ENCODE measurements at regions not wholly inside any gene's neighbourhood (a gene's known extent, or its start where the extent isn't known, plus 50 kb on each side); places are given as distances from the start of the nearest gene placed in this dataset.

- Histone ChIP-seq H3K4me2 (ENCODE audit: insufficient read depth in 1 of 2, low read depth in 2 of 2, low read length in 2 of 2) (no peak overlapping the region), H3K9me3 (ENCODE audit: insufficient read depth in 2 of 2, low read depth in 1 of 2, low read length in 1 of 2) (no peaks in the 10 kb centered on the region), H3K18ac (ENCODE audit: extremely low read depth, low read length) (no peak overlapping the region), H3K4me3 (ENCODE audit: extremely low read depth in 1 of 4, insufficient read depth in 2 of 4, low read depth in 3 of 4, low read length in 4 of 4) (no peak overlapping the region), H2BK15ac (ENCODE audit: low read length) (no peak overlapping the region), H3K23me2 (ENCODE audit: low read depth, low read length) (no peaks in the 10 kb centered on the region; the same call in 1 of the 2 replicates), H4K91ac (replicated peaks; ENCODE audit: insufficient read length, low read length) (no peak overlapping the region), H3K9ac (replicated peaks in 1 of 4; ENCODE audit: extremely low read depth in 1 of 4, low read depth in 3 of 4, low read length in 3 of 4) (no peak overlapping the region), H3K14ac (ENCODE audit: insufficient read length) (no peak overlapping the region), H3K79me2 (ENCODE audit: control insufficient read depth in 1 of 2, insufficient read depth in 2 of 2, low read length in 2 of 2) (no peaks in the 10 kb centered on the region), H4K20me1 (replicated peaks in 1 of 2; ENCODE audit: control insufficient read depth in 1 of 2, insufficient read depth in 2 of 2, low read length in 2 of 2) (peaks cover 0 to 2% of the 10 kb centered on the region in 2 experiments), H2BK20ac (ENCODE audit: low read length) (no peak overlapping the region), H2AFZ (ENCODE audit: low read length) (no peak overlapping the region), H3K4ac (replicated peaks; ENCODE audit: insufficient read length, low read depth, low read length) (no peak overlapping the region), H3K79me1 (ENCODE audit: low read depth, low read length) (no peaks in the 10 kb centered on the region), H2AK5ac (ENCODE audit: low read depth, low read length) (no peak overlapping the region), H4K8ac (ENCODE audit: extremely low read depth, insufficient read depth, low read length) (no peak overlapping the region), H3K56ac (replicated peaks; ENCODE audit: insufficient read length, low read depth, low read length) (no peak overlapping the region), H3K23ac (ENCODE audit: insufficient read length) (no peak overlapping the region), H2BK12ac (ENCODE audit: low read depth, low read length) (no peak overlapping the region), H2BK5ac (ENCODE audit: low read depth, low read length) (no peak overlapping the region), H4K5ac (ENCODE audit: insufficient read length, low read depth, low read length) (no peak overlapping the region), H2BK120ac (replicated peaks; ENCODE audit: low read depth, low read length) (no peak overlapping the region), H3K27me3 (replicated peaks in 1 of 4; ENCODE audit: control insufficient read depth in 3 of 4, extremely low read depth in 1 of 4, insufficient read depth in 3 of 4, low read length in 3 of 4) (no peaks in the 10 kb centered on the region), H3K27ac (ENCODE audit: low read depth, low read length) (no peak overlapping the region), H3K36me3 (ENCODE audit: control insufficient read depth in 2 of 4, insufficient read depth in 4 of 4, low read length in 3 of 4) (no peaks in the 10 kb centered on the region; a peak in 1 of 8 replicates), H3K4me1 (replicated peaks in 1 of 4; ENCODE audit: control insufficient read depth in 3 of 4, insufficient read depth in 4 of 4, low read length in 3 of 4) (no peaks in the 10 kb centered on the region)
- FAIRE-seq, result no peak
- no peak for DNase-seq (ENCODE audit: low read depth in 1 of 2, low spot score in 2 of 2)
- POLR2A ChIA-PET (ENCODE audit: partially characterized antibody), result no interaction called here
- 89% methylated on average over 5 of the region's 11 CpGs; no CpG with 5 or more reads in 1 of the 2 experiments for WGBS, 2 experiments (ENCODE audit: extremely low coverage in 1 of 2, insufficient coverage in 1 of 2, insufficient read length in 1 of 2, insufficient replicate concordance in 2 of 2, low coverage in 1 of 2, low lambda C conversion rate in 2 of 2, missing lambda C conversion rate in 1 of 2)
- CTCF ChIA-PET (ENCODE audit: partially characterized antibody), result interaction anchor here (0.6 kb wide), 1 partner anchor 12 kb away, joined by 4 read pairs; no protein-coding TSS in a partner anchor
- no peak for TF ChIP-seq TBP (IDR thresholded peaks at IDR 0.05; ENCODE audit: low read depth, low read length)
- no peak for TF ChIP-seq JUND (IDR thresholded peaks at IDR 0.05; ENCODE audit: low read length)
- no peak for TF ChIP-seq KDM5A (IDR thresholded peaks at IDR 0.05; ENCODE audit: low read length)
- no peak for TF ChIP-seq CBX5 (IDR thresholded peaks at IDR 0.05; ENCODE audit: low read depth, low read length)
- TF ChIP-seq CHD1 (IDR thresholded peaks at IDR 0.05; ENCODE audit: low read depth, low read length), result no peak
- no peak for TF ChIP-seq ASH2L (IDR thresholded peaks at IDR 0.05; ENCODE audit: low read length)
- no peak for TF ChIP-seq ZNF274 (IDR thresholded peaks at IDR 0.05; ENCODE audit: borderline replicate concordance, extremely low read depth, low read length)
- TF ChIP-seq EZH2 (IDR thresholded peaks at IDR 0.05; ENCODE audit: low read depth, low read length, severe bottlenecking), result no peak
- TF ChIP-seq NRF1 (IDR thresholded peaks at IDR 0.05; ENCODE audit: low read depth, low read length), result no peak
- TF ChIP-seq SP1 (IDR thresholded peaks at IDR 0.05; ENCODE audit: low read depth, low read length), result no peak
- TF ChIP-seq POLR2A (IDR thresholded peaks at IDR 0.05; ENCODE audit: control extremely low read depth in 1 of 2, low read depth in 2 of 2, low read length in 2 of 2), result no peak
- TF ChIP-seq CTCF (IDR thresholded peaks at IDR 0.05; ENCODE audit: control extremely low read depth in 1 of 3, insufficient read depth in 1 of 3, low read depth in 1 of 3, low read length in 3 of 3), result no peak
- no peak for TF ChIP-seq MAX (IDR thresholded peaks at IDR 0.05)
These were observed 473.7 kb downstream of the EFNB2 start for GRCh38 chr13:106061781-106062180.
